ENCODE measurements at regions not wholly inside any gene's neighbourhood (a gene's known extent, or its start where the extent isn't known, plus 50 kb on each side); places are given as distances from the start of the nearest gene placed in this dataset.

DNA sequence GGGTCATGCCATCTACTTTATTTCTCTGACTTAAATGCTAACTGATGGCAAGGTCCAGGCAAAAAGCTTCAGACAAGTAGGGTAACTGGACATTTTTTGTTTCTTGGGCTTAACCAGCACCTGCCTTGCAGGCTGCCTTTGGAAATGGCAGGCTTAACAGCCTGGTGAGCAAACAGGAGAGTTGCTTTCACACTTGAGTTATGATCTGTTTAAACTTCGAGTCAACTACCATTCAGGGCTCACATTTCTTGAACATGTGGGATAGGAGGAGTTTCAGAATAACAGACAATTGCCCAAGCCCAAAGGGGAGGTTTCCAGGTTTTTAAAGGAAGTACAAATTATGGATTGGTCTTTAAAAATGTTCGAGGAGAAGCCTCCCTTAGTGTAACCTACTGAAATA is 724.6 kb upstream of the SORCS1 start:
- DNase-seq (ENCODE audit: low spot score) = no peak
- Histone ChIP-seq H3K4me3 (no peak overlapping the region), H3K27ac (no peak overlapping the region)
- no peak for TF ChIP-seq CTCF (IDR thresholded peaks at IDR 0.05)

- H3K27ac ChIP-seq = no peak overlapping the region
- DNase-seq (ENCODE audit: low spot score) = no peak
- H3K4me3 ChIP-seq = no peak overlapping the region
- TF ChIP-seq CTCF (IDR thresholded peaks at IDR 0.05) = no peak
These were observed 715.7 kb upstream of the SORCS1 start for GRCh38 chr10:107880185-107880584.

DNA sequence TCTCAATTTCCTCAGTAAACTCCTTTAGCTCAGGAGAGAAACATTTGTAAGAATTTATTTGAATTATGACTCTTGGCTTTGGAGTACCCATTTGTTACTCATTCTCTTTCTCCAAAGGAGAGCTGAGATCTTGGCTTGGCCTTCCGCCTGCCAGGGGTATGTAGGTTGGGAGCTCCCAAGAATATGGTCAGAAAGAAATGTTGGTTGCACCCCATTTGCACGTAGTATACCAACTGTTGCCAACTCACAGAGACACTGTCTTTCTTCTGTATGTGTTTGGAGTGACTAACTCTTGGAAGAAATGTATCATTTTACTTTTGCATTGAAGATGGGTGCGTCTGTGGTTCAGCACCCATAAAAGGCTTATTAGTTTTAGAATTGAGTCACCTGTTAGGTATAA is 708.5 kb upstream of the SORCS1 start:
- Histone ChIP-seq H3K27ac (no peak overlapping the region), H3K4me3 (no peak overlapping the region)
- TF ChIP-seq CTCF (IDR thresholded peaks at IDR 0.05) = no peak
- DNase-seq (ENCODE audit: low spot score) = no peak

GRCh38 chr10:107865691-107866090 is 701.2 kb upstream of the SORCS1 start:
- Histone ChIP-seq H3K4me3 (no peak overlapping the region), H3K27ac (no peak overlapping the region)
- DNase-seq (ENCODE audit: low spot score) = no peak
- TF ChIP-seq CTCF (IDR thresholded peaks at IDR 0.05) = no peak

- no peak overlapping the region for H3K4me3 ChIP-seq
- TF ChIP-seq CTCF (IDR thresholded peaks at IDR 0.05) = no peak
- DNase-seq (ENCODE audit: low spot score) = no peak
- no peak overlapping the region for H3K27ac ChIP-seq
These were observed 694.6 kb upstream of the SORCS1 start for GRCh38 chr10:107859065-107859464.

DNA sequence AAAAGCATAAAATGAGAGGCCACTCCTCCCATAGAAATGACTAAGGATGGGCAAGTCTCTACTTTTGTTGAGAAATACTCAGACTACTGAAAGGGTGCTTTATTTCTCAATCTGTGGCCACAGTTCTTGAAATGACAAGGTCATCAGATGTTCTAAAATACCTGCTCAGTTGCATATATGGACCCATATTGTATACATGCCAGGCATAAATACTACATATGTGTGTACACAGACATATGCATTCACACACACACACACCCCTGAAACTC is 691.5 kb upstream of the SORCS1 start:
- Histone ChIP-seq H3K27ac (no peak overlapping the region), H3K4me3 (no peak overlapping the region)
- no peak for TF ChIP-seq CTCF (IDR thresholded peaks at IDR 0.05)
- no peak for DNase-seq (ENCODE audit: low spot score)

GRCh38 chr10:107855301-107856046 is 691.0 kb upstream of the SORCS1 start:
- TF ChIP-seq CTCF (IDR thresholded peaks at IDR 0.05) = no peak
- no peak for DNase-seq (ENCODE audit: low spot score)
- Histone ChIP-seq H3K27ac (no peak overlapping the region), H3K4me3 (no peak overlapping the region)
